MM.1S (cell line): ENCODE measurements at regions not wholly inside any gene's neighbourhood (a gene's known extent, or its start where the extent isn't known, plus 50 kb on each side); places are given as distances from the start of the nearest gene placed in this dataset.

Experiments used
- DNase-seq: peaks from one replicate; pipeline ENCODE4 v3.0.0-alpha.2; 2015
- H2AFZ ChIP-seq: fragments of 300-600 bp; sonication (generic); 2 replicates; pipeline ENCODE4 v1.6.0; 2016; ENCODE audit warnings: antibody characterized with exemption, low read length
- H3F3A ChIP-seq: fragments of 300-600 bp; sonication (generic); 2 replicates; pipeline ENCODE4 v1.6.1; 2016; ENCODE audit warnings: mild to moderate bottlenecking, antibody characterized with exemption, low read length, moderate library complexity, mixed read lengths; ENCODE audit not compliant: insufficient read depth
- H3K27ac ChIP-seq: fragments of 300-600 bp; sonication (generic); 2 replicates; pipeline ENCODE4 v1.5.1; 2016; ENCODE audit warnings: mild to moderate bottlenecking, low read length
- H3K27me3 ChIP-seq: fragments of 300-600 bp; sonication (generic); replicated peaks from 2 replicates; pipeline ENCODE4 v1.6.0; 2016; ENCODE audit warnings: low read length; ENCODE audit not compliant: insufficient read depth
- H3K36me3 ChIP-seq: fragments of 300-600 bp; sonication (generic); replicated peaks from 2 replicates; pipeline ENCODE4 v1.6.1; 2016; ENCODE audit warnings: mild to moderate bottlenecking, low read length, mixed read lengths; ENCODE audit not compliant: insufficient read depth
- H3K4me1 ChIP-seq: fragments of 300-600 bp; sonication (generic); 2 replicates; pipeline ENCODE4 v1.6.1; 2016; ENCODE audit warnings: low read length, mixed read lengths
- H3K4me2 ChIP-seq: fragments of 300-600 bp; sonication (generic); 2 replicates; pipeline ENCODE4 v1.6.0; 2016; ENCODE audit warnings: low read depth, low read length
- H3K4me3 ChIP-seq: fragments of 300-600 bp; sonication (generic); 2 replicates; pipeline ENCODE4 v1.5.1; 2016; ENCODE audit warnings: low read length, mixed read lengths
- H3K79me2 ChIP-seq: fragments of 300-600 bp; sonication (generic); 2 replicates; pipeline ENCODE4 v1.6.1; 2016; ENCODE audit warnings: mixed run types, low read length, mixed read lengths
- H3K9ac ChIP-seq: fragments of 300-600 bp; sonication (generic); 2 replicates; pipeline ENCODE4 v1.6.1; 2016; ENCODE audit warnings: low read length, mixed read lengths
- H3K9me2 ChIP-seq: fragments of 300-600 bp; sonication (generic); replicated peaks from 2 replicates; pipeline ENCODE4 v1.6.1; 2016; ENCODE audit warnings: mild to moderate bottlenecking, low read length, mixed read lengths; ENCODE audit not compliant: insufficient read depth
- H3K9me3 ChIP-seq: fragments of 300-600 bp; sonication (generic); replicated peaks from 2 replicates; pipeline ENCODE4 v1.6.1; 2016; ENCODE audit warnings: mild to moderate bottlenecking, low read length, mixed read lengths; ENCODE audit not compliant: insufficient read depth
- H4K20me1 ChIP-seq: fragments of 300-600 bp; sonication (generic); 2 replicates; pipeline ENCODE4 v1.6.1; 2016; ENCODE audit warnings: mild to moderate bottlenecking, low read length, moderate library complexity, mixed read lengths; ENCODE audit not compliant: insufficient read depth
- EZH2 ChIP-seq: fragments of 300-600 bp; sonication (generic); optimal IDR thresholded peaks from 2 replicates; pipeline ENCODE3; 2017; ENCODE audit warnings: low read depth, mild to moderate bottlenecking, antibody characterized with exemption, low read length, mixed read lengths
- EZH2phosphoT487 ChIP-seq: fragments of 300-600 bp; sonication (generic); IDR thresholded peaks from 2 replicates; pipeline ENCODE4 v1.6.1; 2018; ENCODE audit warnings: antibody characterized with exemption, low read length
- TF ChIP-seq, protein P1 (sequence below): fragments of 300-600 bp; sonication (generic); IDR thresholded peaks from 2 replicates; pipeline ENCODE4 v1.5.1; 2016; ENCODE audit warnings: antibody characterized with exemption, low read length, mixed read lengths

DNA sequence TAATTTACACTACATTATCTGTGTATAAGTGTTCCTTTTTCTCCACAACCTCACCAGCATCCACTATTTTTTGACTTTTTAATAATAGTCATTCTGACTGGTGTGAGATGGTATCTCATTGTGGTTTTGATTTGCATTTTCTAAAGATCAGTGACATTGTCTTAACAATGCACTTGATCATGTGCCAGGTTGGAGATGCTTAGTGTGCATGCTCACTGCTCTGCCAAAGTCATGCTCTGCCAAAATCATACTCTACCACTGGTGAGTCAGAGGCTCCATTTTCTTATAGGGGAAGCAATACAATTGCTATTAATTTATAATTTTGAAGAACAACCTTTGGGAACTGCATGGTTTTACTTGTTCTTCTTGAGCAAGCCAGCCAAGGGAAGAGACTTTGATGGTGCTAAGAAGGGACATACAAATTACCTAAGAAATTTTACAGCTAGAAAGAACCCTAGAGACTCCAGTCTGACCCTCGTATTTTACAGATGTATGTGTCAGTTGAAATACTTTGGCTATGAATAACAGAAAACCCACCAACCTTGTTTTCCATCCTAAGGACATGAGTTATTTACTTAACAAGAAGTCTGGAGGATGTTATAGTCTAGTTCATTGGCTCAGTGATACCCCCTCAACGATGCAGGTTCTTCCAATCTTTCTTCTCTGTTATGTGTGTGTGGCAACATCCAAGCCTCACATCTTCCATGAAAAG lies 368.9 kb downstream of the DDX10 start:
- H3K79me2 ChIP-seq = no peaks in the 10 kb centered on the region
- no peaks in the 10 kb centered on the region for H3K36me3 ChIP-seq
- no peak overlapping the region for H3K9ac ChIP-seq
- no peaks in the 10 kb centered on the region for H3K9me2 ChIP-seq
- no peaks in the 10 kb centered on the region for H3K4me1 ChIP-seq
- H3K4me3 ChIP-seq = no peak overlapping the region
- H2AFZ ChIP-seq = no peak overlapping the region
- no peaks in the 10 kb centered on the region for H4K20me1 ChIP-seq
- no peaks in the 10 kb centered on the region for H3K27me3 ChIP-seq
- H3K27ac ChIP-seq = no peak overlapping the region
- H3F3A ChIP-seq = no peaks in the 10 kb centered on the region
- H3K4me2 ChIP-seq = no peak overlapping the region
- DNase-seq = no peak
- TF ChIP-seq EZH2 = no peak
- no peak for TF ChIP-seq EZH2phosphoT487
- TF ChIP-seq, protein P1, sequence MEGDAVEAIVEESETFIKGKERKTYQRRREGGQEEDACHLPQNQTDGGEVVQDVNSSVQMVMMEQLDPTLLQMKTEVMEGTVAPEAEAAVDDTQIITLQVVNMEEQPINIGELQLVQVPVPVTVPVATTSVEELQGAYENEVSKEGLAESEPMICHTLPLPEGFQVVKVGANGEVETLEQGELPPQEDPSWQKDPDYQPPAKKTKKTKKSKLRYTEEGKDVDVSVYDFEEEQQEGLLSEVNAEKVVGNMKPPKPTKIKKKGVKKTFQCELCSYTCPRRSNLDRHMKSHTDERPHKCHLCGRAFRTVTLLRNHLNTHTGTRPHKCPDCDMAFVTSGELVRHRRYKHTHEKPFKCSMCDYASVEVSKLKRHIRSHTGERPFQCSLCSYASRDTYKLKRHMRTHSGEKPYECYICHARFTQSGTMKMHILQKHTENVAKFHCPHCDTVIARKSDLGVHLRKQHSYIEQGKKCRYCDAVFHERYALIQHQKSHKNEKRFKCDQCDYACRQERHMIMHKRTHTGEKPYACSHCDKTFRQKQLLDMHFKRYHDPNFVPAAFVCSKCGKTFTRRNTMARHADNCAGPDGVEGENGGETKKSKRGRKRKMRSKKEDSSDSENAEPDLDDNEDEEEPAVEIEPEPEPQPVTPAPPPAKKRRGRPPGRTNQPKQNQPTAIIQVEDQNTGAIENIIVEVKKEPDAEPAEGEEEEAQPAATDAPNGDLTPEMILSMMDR = no peak
- no peaks in the 10 kb centered on the region for H3K9me3 ChIP-seq

DNA sequence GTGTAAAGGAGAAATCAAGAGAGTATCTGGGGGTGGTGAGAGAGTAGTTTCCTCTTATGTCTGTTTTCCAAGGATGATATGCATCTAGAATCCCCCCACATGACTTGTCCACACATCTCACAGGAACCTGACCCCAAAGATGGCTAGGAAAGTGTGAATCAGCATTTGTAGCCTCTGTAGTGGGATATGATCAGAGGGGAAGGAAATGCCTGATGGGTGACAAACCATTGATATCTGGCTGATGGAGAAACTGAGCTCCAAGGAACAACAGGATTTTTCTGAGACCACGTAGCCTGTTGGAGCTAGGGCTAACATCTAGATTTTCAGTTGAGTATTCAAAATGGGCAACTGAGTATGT lies 369.4 kb downstream of the DDX10 start:
- H3K79me2 ChIP-seq = no peaks in the 10 kb centered on the region
- no peaks in the 10 kb centered on the region for H3K9me2 ChIP-seq
- H3K4me2 ChIP-seq = no peak overlapping the region
- no peak overlapping the region for H3K9ac ChIP-seq
- no peaks in the 10 kb centered on the region for H4K20me1 ChIP-seq
- H2AFZ ChIP-seq = no peak overlapping the region
- no peaks in the 10 kb centered on the region for H3K36me3 ChIP-seq
- H3K4me3 ChIP-seq = no peak overlapping the region
- TF ChIP-seq, protein P1 = no peak
- no peak for TF ChIP-seq EZH2
- TF ChIP-seq EZH2phosphoT487 = no peak
- H3F3A ChIP-seq = no peaks in the 10 kb centered on the region
- no peak overlapping the region for H3K27ac ChIP-seq
- no peak for DNase-seq
- H3K27me3 ChIP-seq = no peaks in the 10 kb centered on the region
- H3K4me1 ChIP-seq = no peaks in the 10 kb centered on the region
- H3K9me3 ChIP-seq = no peaks in the 10 kb centered on the region

DNA sequence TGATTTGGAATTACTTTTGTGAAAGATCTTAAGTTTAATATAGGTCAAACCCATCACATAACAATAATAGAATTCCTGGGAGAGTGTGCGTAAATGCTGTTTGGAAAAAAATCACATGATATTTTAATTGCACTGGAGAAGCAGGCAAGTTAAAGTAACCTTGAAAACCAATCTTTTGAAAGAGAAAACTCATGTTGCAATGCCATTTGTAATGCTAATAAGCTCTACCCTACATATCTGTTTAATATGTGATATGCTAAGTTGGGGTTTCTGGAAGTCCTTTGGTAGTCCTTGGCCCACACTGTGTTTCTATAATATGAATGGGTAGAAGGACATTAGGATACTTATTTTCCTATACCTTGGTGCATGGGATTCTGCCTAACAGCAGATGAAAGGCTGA lies 370.4 kb downstream of the DDX10 start:
- no peak overlapping the region for H3K4me2 ChIP-seq
- no peaks in the 10 kb centered on the region for H3K27me3 ChIP-seq
- H3K27ac ChIP-seq = no peak overlapping the region
- TF ChIP-seq EZH2phosphoT487 (no peak), EZH2 (no peak)
- TF ChIP-seq, protein P1 = no peak
- no peaks in the 10 kb centered on the region for H3F3A ChIP-seq
- H4K20me1 ChIP-seq = no peaks in the 10 kb centered on the region
- no peak overlapping the region for H3K4me3 ChIP-seq
- no peaks in the 10 kb centered on the region for H3K4me1 ChIP-seq
- no peak overlapping the region for H2AFZ ChIP-seq
- H3K36me3 ChIP-seq = no peaks in the 10 kb centered on the region
- H3K79me2 ChIP-seq = no peaks in the 10 kb centered on the region
- H3K9ac ChIP-seq = no peak overlapping the region
- DNase-seq = no peak
- no peaks in the 10 kb centered on the region for H3K9me2 ChIP-seq
- no peaks in the 10 kb centered on the region for H3K9me3 ChIP-seq
